ENCODE measurements at regions not wholly inside any gene's neighbourhood (a gene's known extent, or its start where the extent isn't known, plus 50 kb on each side); places are given as distances from the start of the nearest gene placed in this dataset.

DNA sequence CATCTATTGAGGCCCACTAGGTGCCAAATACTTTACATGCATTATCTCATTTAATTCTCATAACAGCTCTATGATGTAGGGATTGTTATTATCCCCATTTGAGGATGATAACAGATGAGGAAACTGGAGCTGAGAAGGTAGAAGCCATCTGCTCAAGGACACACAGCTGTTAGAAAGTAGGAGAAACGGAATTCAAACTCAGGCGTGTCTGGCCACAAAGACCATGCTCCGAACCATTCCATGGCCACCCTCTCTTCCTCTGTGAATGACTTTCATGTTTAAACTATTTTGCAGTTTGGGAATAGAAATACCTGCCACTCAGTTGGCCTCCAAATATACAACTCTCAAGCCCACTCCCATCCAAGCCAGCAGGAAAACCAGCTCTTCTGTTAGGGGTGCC, 87.6 kb upstream of the ANKRD55 start:
- Mint-ChIP-seq H3K27ac (ENCODE audit: low read depth, unreplicated experiment) (no peak overlapping the region), H3K4me3 (ENCODE audit: unreplicated experiment) (no peak overlapping the region), H3K36me3 (ENCODE audit: insufficient read depth, unreplicated experiment) (no peaks in the 10 kb centered on the region), H3K4me1 (ENCODE audit: insufficient read depth, unreplicated experiment) (peaks cover 20% of the 10 kb centered on the region), H3K27me3 (ENCODE audit: insufficient read depth, unreplicated experiment) (no peaks in the 10 kb centered on the region), H3K9me3 (ENCODE audit: unreplicated experiment) (no peaks in the 10 kb centered on the region)
- ChIA-PET CTCF (interaction anchor here (0.6 to 1.3 kb wide), 3 partner anchors 47 to 518 kb away, joined by 3 to 6 read pairs (median 4); no protein-coding TSS in a partner anchor), POLR2A (interaction anchor here (0.7 to 1.2 kb wide), 2 partner anchors 9 to 153 kb away, joined by 3 to 6 read pairs; no protein-coding TSS in a partner anchor)
- TF ChIP-seq, protein P1, sequence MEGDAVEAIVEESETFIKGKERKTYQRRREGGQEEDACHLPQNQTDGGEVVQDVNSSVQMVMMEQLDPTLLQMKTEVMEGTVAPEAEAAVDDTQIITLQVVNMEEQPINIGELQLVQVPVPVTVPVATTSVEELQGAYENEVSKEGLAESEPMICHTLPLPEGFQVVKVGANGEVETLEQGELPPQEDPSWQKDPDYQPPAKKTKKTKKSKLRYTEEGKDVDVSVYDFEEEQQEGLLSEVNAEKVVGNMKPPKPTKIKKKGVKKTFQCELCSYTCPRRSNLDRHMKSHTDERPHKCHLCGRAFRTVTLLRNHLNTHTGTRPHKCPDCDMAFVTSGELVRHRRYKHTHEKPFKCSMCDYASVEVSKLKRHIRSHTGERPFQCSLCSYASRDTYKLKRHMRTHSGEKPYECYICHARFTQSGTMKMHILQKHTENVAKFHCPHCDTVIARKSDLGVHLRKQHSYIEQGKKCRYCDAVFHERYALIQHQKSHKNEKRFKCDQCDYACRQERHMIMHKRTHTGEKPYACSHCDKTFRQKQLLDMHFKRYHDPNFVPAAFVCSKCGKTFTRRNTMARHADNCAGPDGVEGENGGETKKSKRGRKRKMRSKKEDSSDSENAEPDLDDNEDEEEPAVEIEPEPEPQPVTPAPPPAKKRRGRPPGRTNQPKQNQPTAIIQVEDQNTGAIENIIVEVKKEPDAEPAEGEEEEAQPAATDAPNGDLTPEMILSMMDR (IDR thresholded peaks at IDR 0.05; ENCODE audit: unreplicated experiment): no peak
- intact Hi-C loops (cut with micrococcal nuclease): no loop called here
- BruUV-seq (replicated peaks): no TSS peak
- no peak for DNase-seq (ENCODE audit: unreplicated experiment)

DNA sequence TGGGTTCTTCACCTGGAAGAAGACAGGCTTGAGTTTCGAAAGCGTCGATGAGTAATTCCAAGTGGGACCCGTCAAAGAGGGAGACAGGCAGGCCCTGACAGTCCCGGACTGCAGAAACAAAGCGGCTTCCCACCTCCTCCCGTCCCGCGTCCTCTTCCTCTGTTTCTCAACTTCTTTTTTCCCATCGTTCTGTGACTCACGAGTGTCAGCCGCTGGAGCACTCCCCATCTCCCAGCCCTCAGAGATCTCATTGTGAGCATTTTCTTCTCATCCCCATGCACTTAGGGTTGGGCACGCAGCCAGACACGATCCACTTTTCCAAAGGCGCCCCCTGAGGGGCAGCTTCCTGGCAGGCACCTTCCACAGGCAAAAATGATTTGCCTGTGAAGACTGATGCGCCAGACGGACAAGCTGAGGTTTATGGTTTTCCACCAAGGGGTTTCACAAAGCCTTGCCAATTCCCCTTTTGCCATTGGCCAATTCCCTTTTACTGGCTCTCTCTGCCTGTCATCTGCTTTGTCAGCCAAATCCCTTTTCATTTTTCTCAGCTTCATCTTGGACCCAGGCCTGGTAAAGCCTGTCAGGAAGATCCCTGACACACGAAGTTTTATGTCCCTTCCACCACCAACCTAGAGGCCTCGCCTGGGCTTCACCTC, 86.5 kb upstream of the ANKRD55 start:
- TF ChIP-seq, protein P1 (IDR thresholded peaks at IDR 0.05; ENCODE audit: unreplicated experiment): no peak
- POLR2A ChIA-PET: interaction anchor here (1.0 to 1.2 kb wide), 2 partner anchors 10 to 32 kb away, joined by 3 read pairs; no protein-coding TSS in a partner anchor
- H3K4me1 Mint-ChIP-seq (ENCODE audit: insufficient read depth, unreplicated experiment): peaks cover 20% of the 10 kb centered on the region
- CTCF ChIA-PET: interaction anchor here (0.6 to 1.3 kb wide), 6 partner anchors 8 to 1686 kb away, joined by 3 to 4 read pairs (median 4); no protein-coding TSS in a partner anchor
- H3K9me3 Mint-ChIP-seq (ENCODE audit: unreplicated experiment): no peaks in the 10 kb centered on the region
- peak overlapping the region; percentile 86 for H3K27ac Mint-ChIP-seq (ENCODE audit: low read depth, unreplicated experiment)
- intact Hi-C loops (cut with micrococcal nuclease): no loop called here
- no peaks in the 10 kb centered on the region for H3K27me3 Mint-ChIP-seq (ENCODE audit: insufficient read depth, unreplicated experiment)
- peak overlapping the region; percentile 56 for H3K4me3 Mint-ChIP-seq (ENCODE audit: unreplicated experiment)
- peak; percentile 99 for DNase-seq (ENCODE audit: unreplicated experiment)
- BruUV-seq (replicated peaks): no TSS peak
- H3K36me3 Mint-ChIP-seq (ENCODE audit: insufficient read depth, unreplicated experiment): no peaks in the 10 kb centered on the region

DNA sequence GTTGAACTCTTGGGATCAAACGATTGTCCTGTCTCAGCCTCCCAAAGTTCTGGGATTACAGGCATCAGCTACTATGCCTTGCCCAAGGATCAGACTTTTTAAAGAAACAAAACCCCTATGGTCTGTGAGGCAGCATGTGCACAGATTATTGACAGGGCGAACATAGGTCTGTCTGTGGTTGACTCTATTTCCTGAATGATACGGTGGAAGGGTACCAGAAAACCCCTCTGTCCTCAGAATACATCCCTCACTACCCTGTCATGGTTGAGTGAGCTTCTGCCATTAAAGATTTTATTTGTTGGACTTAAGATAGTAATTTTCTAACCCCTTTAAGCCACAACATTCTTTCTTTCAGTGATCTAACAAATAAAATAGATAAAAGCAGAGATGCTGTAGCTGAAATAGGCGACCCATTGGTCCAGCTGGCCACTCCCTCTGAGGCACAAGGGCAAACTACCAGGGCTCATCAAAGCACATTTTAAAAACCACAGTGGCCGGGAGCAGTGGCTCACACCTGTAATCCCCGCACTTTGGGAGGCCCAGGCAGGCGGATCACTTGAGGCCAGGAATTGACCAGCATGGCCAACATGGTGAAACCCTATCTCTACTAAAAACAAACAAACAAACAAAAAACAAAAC, 84.9 kb upstream of the ANKRD55 start:
- H3K4me3 Mint-ChIP-seq (ENCODE audit: unreplicated experiment): no peak overlapping the region
- ChIA-PET POLR2A (interaction anchor here (0.5 to 0.9 kb wide), 3 partner anchors 18 to 496 kb away, joined by 3 to 4 read pairs (median 3); no protein-coding TSS in a partner anchor), CTCF (interaction anchor here (0.6 to 1.3 kb wide), 3 partner anchors 53 to 831 kb away, joined by 3 read pairs; no protein-coding TSS in a partner anchor)
- no peak for DNase-seq (ENCODE audit: unreplicated experiment)
- TF ChIP-seq, protein P1 (IDR thresholded peaks at IDR 0.05; ENCODE audit: unreplicated experiment): no peak
- no peaks in the 10 kb centered on the region for H3K36me3 Mint-ChIP-seq (ENCODE audit: insufficient read depth, unreplicated experiment)
- intact Hi-C loops (cut with micrococcal nuclease): no loop called here
- no peak overlapping the region for H3K27ac Mint-ChIP-seq (ENCODE audit: low read depth, unreplicated experiment)
- H3K4me1 Mint-ChIP-seq (ENCODE audit: insufficient read depth, unreplicated experiment): peaks cover 19% of the 10 kb centered on the region
- no TSS peak for BruUV-seq (replicated peaks)
- no peaks in the 10 kb centered on the region for H3K27me3 Mint-ChIP-seq (ENCODE audit: insufficient read depth, unreplicated experiment)
- no peaks in the 10 kb centered on the region for H3K9me3 Mint-ChIP-seq (ENCODE audit: unreplicated experiment)

DNA sequence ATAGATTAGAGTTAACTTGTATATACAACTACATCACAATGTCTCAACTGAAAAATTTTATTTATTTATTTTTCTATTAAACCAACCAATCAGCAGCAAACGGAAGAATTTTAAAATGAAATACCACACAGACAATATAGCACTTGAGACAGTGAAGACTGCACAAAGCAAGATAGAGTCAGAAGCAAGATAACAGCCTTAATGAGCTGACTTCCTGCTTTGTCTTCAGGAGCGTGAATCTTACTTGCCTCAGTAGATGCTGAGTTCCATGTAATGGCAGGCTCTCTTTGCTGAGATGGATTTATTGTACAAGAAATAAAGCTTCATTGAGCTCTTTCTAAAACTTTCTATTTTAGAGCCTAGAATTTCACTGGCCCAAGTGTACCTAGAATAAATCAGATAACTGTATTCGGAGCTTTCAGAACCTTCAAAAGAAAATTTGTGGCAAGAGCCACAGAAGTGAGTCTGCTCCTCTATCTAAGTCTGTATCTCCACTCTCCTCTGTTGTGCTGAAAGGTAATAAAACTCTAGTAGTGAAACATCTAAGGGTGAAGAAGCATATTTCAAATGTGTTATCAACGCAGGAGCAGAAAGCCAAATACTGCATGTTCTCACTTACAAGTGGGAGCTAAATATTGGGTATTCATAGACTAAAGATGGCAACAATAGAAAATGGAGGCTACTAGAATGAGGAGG, 83.3 kb upstream of the ANKRD55 start:
- intact Hi-C loops (cut with micrococcal nuclease): no loop called here
- no peaks in the 10 kb centered on the region for H3K36me3 Mint-ChIP-seq (ENCODE audit: insufficient read depth, unreplicated experiment)
- BruUV-seq (replicated peaks): no TSS peak
- CTCF ChIA-PET: interaction anchor here (1.0 kb wide), 1 partner anchor 8 kb away, joined by 4 read pairs; no protein-coding TSS in a partner anchor
- no peaks in the 10 kb centered on the region for H3K9me3 Mint-ChIP-seq (ENCODE audit: unreplicated experiment)
- peaks cover 19% of the 10 kb centered on the region for H3K4me1 Mint-ChIP-seq (ENCODE audit: insufficient read depth, unreplicated experiment)
- POLR2A ChIA-PET: interaction anchor here (1.7 kb wide), 1 partner anchor 12 kb away, joined by 3 read pairs; no protein-coding TSS in a partner anchor
- no peak for DNase-seq (ENCODE audit: unreplicated experiment)
- H3K27me3 Mint-ChIP-seq (ENCODE audit: insufficient read depth, unreplicated experiment): no peaks in the 10 kb centered on the region
- H3K27ac Mint-ChIP-seq (ENCODE audit: low read depth, unreplicated experiment): no peak overlapping the region
- no peak overlapping the region for H3K4me3 Mint-ChIP-seq (ENCODE audit: unreplicated experiment)
- TF ChIP-seq, protein P1 (IDR thresholded peaks at IDR 0.05; ENCODE audit: unreplicated experiment): no peak

Measured in MCF 10A (cell line).